Smooth muscle cell (in vitro differentiated cells): ENCODE measurements at regions not wholly inside any gene's neighbourhood (a gene's known extent, or its start where the extent isn't known, plus 50 kb on each side); places are given as distances from the start of the nearest gene placed in this dataset.

Source experiments
- DNase-seq: peaks from one replicate; lab custom pipeline; 2025; ENCODE audit not compliant: unreplicated experiment; lab: John Stamatoyannopoulos, UW
- H2AFZ ChIP-seq: fragments of 200-600 bp; sonication (generic); 2 replicates; pipeline ENCODE4 v1.6.0; 2016; ENCODE audit warnings: antibody characterized with exemption, low read depth, mild to moderate bottlenecking
- H3F3A ChIP-seq: fragments of 200-600 bp; sonication (generic); 2 replicates; pipeline ENCODE4 v1.6.0; 2017; ENCODE audit warnings: antibody characterized with exemption, low read depth
- H3K27ac ChIP-seq: fragments of 200-600 bp; sonication (generic); 2 replicates; pipeline ENCODE4 v1.5.1; 2016; ENCODE audit warnings: low read depth, mild to moderate bottlenecking
- H3K27me3 ChIP-seq: fragments of 200-600 bp; sonication (generic); 2 replicates; pipeline ENCODE4 v1.6.1; 2016; ENCODE audit warnings: low read depth, mild to moderate bottlenecking
- H3K36me3 ChIP-seq: fragments of 200-600 bp; sonication (generic); 2 replicates; pipeline ENCODE4 v1.5.1; 2016; ENCODE audit warnings: low read depth
- H3K4me1 ChIP-seq: fragments of 200-600 bp; sonication (generic); 2 replicates; pipeline ENCODE4 v1.5.1; 2016; ENCODE audit warnings: low read depth
- H3K4me2 ChIP-seq: fragments of 200-600 bp; sonication (generic); 2 replicates; pipeline ENCODE4 v1.6.0; 2016; ENCODE audit warnings: mild to moderate bottlenecking
- H3K4me3 ChIP-seq: fragments of 200-600 bp; sonication (generic); 2 replicates; pipeline ENCODE4 v1.5.1; 2016; ENCODE audit warnings: mild to moderate bottlenecking
- H3K79me2 ChIP-seq: fragments of 200-600 bp; sonication (generic); 2 replicates; pipeline ENCODE4 v1.6.0; 2016; ENCODE audit warnings: low read depth, mild to moderate bottlenecking
- H3K9ac ChIP-seq: fragments of 200-600 bp; sonication (generic); 2 replicates; pipeline ENCODE4 v1.6.0; 2016; ENCODE audit warnings: low read depth
- H3K9me3 ChIP-seq: fragments of 200-600 bp; sonication (generic); replicated peaks from 2 replicates; pipeline ENCODE4 v1.5.1; 2016; ENCODE audit warnings: low read depth
- H4K20me1 ChIP-seq: fragments of 200-600 bp; sonication (generic); 2 replicates; pipeline ENCODE4 v1.6.0; 2016; ENCODE audit warnings: low read depth
- WGBS: methylation state at CpG from one replicate; pipeline ENCODE4 v1.1.7; 2016; ENCODE audit warnings: low lambda C conversion rate; 5-methylcytosine and 5-hydroxymethylcytosine counted together
- TF ChIP-seq, protein P1 (sequence below): fragments of 200-600 bp; sonication (generic); IDR thresholded peaks from 2 replicates; pipeline ENCODE4 v1.5.1; 2017; ENCODE audit warnings: borderline replicate concordance, mild to moderate bottlenecking, antibody characterized with exemption; ENCODE audit not compliant: insufficient read depth, poor library complexity, severe bottlenecking

DNA sequence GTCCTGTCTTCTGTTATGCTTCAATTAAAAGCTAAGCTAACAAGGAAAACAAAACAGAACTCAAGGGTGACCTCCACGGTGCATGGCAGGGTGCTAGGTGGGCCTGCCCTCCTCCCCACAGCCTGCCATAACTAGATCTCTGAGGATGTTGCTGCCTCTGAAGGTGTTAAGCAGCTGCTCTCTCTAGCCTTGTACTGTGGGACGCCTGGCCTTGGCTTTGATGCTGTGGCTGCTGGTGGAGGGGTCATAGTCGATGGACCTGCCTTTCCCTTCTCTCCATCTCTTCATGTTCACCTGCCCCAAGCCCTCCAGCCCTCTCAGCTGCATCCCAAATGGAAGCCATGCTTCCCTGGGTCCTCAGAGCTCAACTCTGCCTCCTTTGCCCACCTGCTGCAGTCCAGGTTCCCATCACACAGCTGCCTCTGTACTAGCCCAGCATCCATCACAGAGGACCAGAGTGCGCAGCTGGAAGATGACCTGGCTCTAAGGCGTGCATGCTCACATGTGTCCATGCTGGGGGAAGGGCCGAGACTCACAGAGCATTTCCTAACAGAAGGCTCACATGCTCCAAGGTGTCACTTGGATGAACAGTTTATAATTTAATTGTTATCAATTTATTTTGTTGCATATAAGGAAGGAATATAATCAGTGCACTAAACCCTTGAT lies 180.3 kb upstream of the E2F8 start:
- Histone ChIP-seq H3K4me1 (no peaks in the 10 kb centered on the region), H3K36me3 (no peaks in the 10 kb centered on the region), H3K9me3 (no peaks in the 10 kb centered on the region), H2AFZ (no peak overlapping the region), H3K9ac (no peak overlapping the region), H3K27me3 (peaks cover 9% of the 10 kb centered on the region), H3K4me2 (no peak overlapping the region), H3K27ac (no peak overlapping the region), H3K4me3 (no peak overlapping the region), H4K20me1 (no peaks in the 10 kb centered on the region), H3F3A (no peaks in the 10 kb centered on the region), H3K79me2 (no peaks in the 10 kb centered on the region)
- TF ChIP-seq, protein P1, sequence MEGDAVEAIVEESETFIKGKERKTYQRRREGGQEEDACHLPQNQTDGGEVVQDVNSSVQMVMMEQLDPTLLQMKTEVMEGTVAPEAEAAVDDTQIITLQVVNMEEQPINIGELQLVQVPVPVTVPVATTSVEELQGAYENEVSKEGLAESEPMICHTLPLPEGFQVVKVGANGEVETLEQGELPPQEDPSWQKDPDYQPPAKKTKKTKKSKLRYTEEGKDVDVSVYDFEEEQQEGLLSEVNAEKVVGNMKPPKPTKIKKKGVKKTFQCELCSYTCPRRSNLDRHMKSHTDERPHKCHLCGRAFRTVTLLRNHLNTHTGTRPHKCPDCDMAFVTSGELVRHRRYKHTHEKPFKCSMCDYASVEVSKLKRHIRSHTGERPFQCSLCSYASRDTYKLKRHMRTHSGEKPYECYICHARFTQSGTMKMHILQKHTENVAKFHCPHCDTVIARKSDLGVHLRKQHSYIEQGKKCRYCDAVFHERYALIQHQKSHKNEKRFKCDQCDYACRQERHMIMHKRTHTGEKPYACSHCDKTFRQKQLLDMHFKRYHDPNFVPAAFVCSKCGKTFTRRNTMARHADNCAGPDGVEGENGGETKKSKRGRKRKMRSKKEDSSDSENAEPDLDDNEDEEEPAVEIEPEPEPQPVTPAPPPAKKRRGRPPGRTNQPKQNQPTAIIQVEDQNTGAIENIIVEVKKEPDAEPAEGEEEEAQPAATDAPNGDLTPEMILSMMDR: no peak
- no peak for DNase-seq
- 75% methylated on average over 6 of the region's 6 CpGs for WGBS

- no peak overlapping the region for H3K4me3 ChIP-seq
- no peak overlapping the region for H2AFZ ChIP-seq
- H3K27ac ChIP-seq: no peak overlapping the region
- no peak for DNase-seq
- H3K9ac ChIP-seq: no peak overlapping the region
- H3K4me1 ChIP-seq: no peaks in the 10 kb centered on the region
- WGBS: 83% methylated on average over 7 of the region's 7 CpGs
- peaks cover 9% of the 10 kb centered on the region for H3K27me3 ChIP-seq
- no peaks in the 10 kb centered on the region for H3K9me3 ChIP-seq
- H3K36me3 ChIP-seq: no peaks in the 10 kb centered on the region
- TF ChIP-seq, protein P1: no peak
- no peaks in the 10 kb centered on the region for H4K20me1 ChIP-seq
- H3F3A ChIP-seq: no peaks in the 10 kb centered on the region
- H3K79me2 ChIP-seq: no peaks in the 10 kb centered on the region
- H3K4me2 ChIP-seq: no peak overlapping the region
Observed at GRCh38 chr11:19419808-19420207, 179.1 kb upstream of the E2F8 start.

DNA sequence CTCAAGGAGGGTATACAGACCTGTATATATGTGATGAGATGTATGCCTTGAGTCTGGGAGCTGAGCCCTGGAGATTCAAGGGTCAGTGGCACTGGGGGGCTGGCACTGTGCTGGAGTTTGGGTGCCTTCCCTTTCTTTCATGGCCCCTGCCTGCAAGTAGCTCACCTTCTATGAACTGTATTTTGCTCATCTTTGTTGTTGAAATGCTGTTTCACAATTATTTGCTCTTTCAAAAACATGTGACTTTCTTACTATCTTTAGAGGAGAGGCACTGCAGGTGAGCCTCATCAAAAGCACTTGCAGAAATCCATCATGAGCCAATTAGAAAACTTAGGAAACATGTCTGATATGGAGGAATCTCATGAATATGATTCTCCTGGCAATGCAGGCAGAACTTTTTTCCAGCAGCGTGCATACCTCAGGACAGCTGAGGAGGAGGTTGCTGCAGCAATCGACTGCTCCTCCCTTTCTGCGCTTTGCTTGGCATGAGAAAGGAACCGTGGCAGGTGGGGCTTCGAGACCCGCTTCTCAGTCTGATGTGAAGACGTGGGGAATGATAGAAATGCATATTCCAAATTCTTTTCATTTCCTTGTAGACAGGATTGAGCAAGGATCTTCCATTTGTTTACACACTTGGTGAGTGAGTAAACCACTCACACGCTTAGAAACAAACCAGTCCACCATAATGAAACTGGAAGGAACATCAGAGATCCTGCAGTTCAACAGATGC lies 178.4 kb upstream of the E2F8 start:
- Histone ChIP-seq H3K36me3 (no peaks in the 10 kb centered on the region), H2AFZ (no peak overlapping the region), H3K4me2 (no peak overlapping the region), H3F3A (no peaks in the 10 kb centered on the region), H3K9me3 (no peaks in the 10 kb centered on the region), H3K4me3 (no peak overlapping the region), H3K9ac (no peak overlapping the region), H3K79me2 (no peaks in the 10 kb centered on the region), H3K27ac (no peak overlapping the region), H3K27me3 (peaks cover 9% of the 10 kb centered on the region), H3K4me1 (no peaks in the 10 kb centered on the region), H4K20me1 (no peaks in the 10 kb centered on the region)
- TF ChIP-seq, protein P1: no peak
- DNase-seq: no peak
- 35% methylated on average over 8 of the region's 8 CpGs for WGBS
